CD4-positive, alpha-beta T cell (primary cell): ENCODE measurements at regions not wholly inside any gene's neighbourhood (a gene's known extent, or its start where the extent isn't known, plus 50 kb on each side); places are given as distances from the start of the nearest gene placed in this dataset.

Source experiments
- ATAC-seq: fragments of 200-7000 bp; cut with Tn5 transposase; one replicate; pipeline ENCODE4 v1.10.0; 2022; ENCODE audit warnings: mild to moderate bottlenecking; ENCODE audit not compliant: poor library complexity
- CTCF ChIA-PET: fragments of 350-600 bp; sonication (Branson Sonifier 250); formaldehyde crosslinking; loops from one replicate; lab custom pipeline; 2021; ENCODE audit warnings: antibody characterized with exemption, inconsistent platforms; lab: Charles Lee
- POLR2A ChIA-PET: fragments of 350-600 bp; sonication (Branson Sonifier 250); formaldehyde crosslinking; loops from one replicate; lab custom pipeline; 2021; ENCODE audit warnings: antibody characterized with exemption, inconsistent platforms; lab: Charles Lee
- DNase-seq, 14 experiments: peaks; one replicate each; pipeline ENCODE4 v3.0.0-alpha.2; 2013 to 2020; ENCODE audit warnings: mixed read lengths in 2 of 14
- H3K27ac ChIP-seq, 2 donors: one replicate each; pipeline versions ENCODE4 v1.5.1 to v1.7.0; 2013; ENCODE audit warnings: low read length in 2 of 2, low read depth in 1 of 2, mild to moderate bottlenecking in 1 of 2
- H3K27me3 ChIP-seq, 2 experiments: 1 replicate in 1 of 2; 2 replicates in 1 of 2; pipeline versions ENCODE4 v1.6.1 to v1.7.0; 2013; ENCODE audit warnings: low read length in 2 of 2, control low read depth in 1 of 2, mild to moderate bottlenecking in 1 of 2, moderate library complexity in 1 of 2; ENCODE audit not compliant: insufficient read depth in 2 of 2, control insufficient read depth in 1 of 2
- H3K36me3 ChIP-seq: one replicate; pipeline ENCODE4 v1.6.1; 2013; ENCODE audit warnings: low read length, control low read depth; ENCODE audit not compliant: insufficient read depth
- H3K4me1 ChIP-seq: one replicate; pipeline ENCODE4 v1.6.1; 2013; ENCODE audit warnings: low read length, control low read depth; ENCODE audit not compliant: insufficient read depth
- H3K4me3 ChIP-seq: one replicate; pipeline ENCODE4 v1.5.1; 2013; ENCODE audit warnings: mild to moderate bottlenecking, low read length, moderate library complexity
- H3K9me3 ChIP-seq, 2 experiments: 1 replicate in 1 of 2; 2 replicates in 1 of 2; pipeline versions ENCODE4 v1.6.1 to v1.7.0; 2013; ENCODE audit warnings: low read length in 2 of 2, mild to moderate bottlenecking in 2 of 2, control low read depth in 1 of 2, moderate library complexity in 1 of 2; ENCODE audit not compliant: control insufficient read depth in 1 of 2, insufficient read depth in 1 of 2
- H3K27ac Mint-ChIP-seq: one replicate; pipeline ENCODE4 v1.8.0; 2020; ENCODE audit warnings: mixed read lengths
- H3K27me3 Mint-ChIP-seq: one replicate; pipeline ENCODE4 v1.8.0; 2021; ENCODE audit warnings: mixed read lengths
- H3K36me3 Mint-ChIP-seq: one replicate; pipeline ENCODE4 v1.8.0; 2021; ENCODE audit warnings: low read depth, mixed read lengths
- H3K4me1 Mint-ChIP-seq: one replicate; pipeline ENCODE4 v1.8.0; 2021; ENCODE audit warnings: low read depth, mixed read lengths
- H3K4me3 Mint-ChIP-seq: one replicate; pipeline ENCODE4 v1.8.0; 2020; ENCODE audit warnings: mild to moderate bottlenecking, mixed read lengths
- H3K9me3 Mint-ChIP-seq: one replicate; pipeline ENCODE4 v1.8.0; 2020; ENCODE audit warnings: mixed read lengths
- intact Hi-C, 2 experiments: fragments of 100-400 bp; cut with DNase I in 1 of 2; cut with micrococcal nuclease in 1 of 2; formaldehyde crosslinking; loops; one replicate each; pipeline versions ENCODE4 v1.15.1 to v1.9.0; 2023 to 2025; cut with DNase I, micrococcal nuclease
- TF ChIP-seq, protein P1 (sequence below): fragments of 200-600 bp; IDR thresholded peaks from one replicate; pipeline ENCODE4 v1.8.0; 2022; ENCODE audit warnings: antibody characterized with exemption, mild to moderate bottlenecking

DNA sequence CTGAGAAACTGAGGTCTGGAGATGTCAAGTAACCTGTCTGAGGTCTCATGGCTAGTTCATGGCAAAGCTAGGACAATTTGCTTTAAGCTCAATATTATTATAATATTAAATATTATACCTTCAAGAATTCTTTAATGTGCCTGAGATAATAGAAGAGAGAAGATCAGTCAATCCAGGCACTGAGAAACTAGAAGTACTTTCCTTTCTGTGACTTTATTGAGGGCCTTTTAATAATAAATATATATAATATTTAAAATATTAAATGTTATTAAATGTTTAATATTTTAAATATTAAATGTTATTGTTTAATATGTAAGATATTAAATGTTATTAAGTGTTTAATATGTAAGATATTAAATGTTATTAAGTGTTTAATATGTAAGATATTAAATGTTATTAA, 144.3 kb upstream of the DNAJC19 start:
- Mint-ChIP-seq H3K27me3 (no peaks in the 10 kb centered on the region), H3K4me3 (no peak overlapping the region), H3K27ac (no peak overlapping the region), H3K36me3 (no peaks in the 10 kb centered on the region), H3K4me1 (no peaks in the 10 kb centered on the region), H3K9me3 (peaks cover 7% of the 10 kb centered on the region)
- H3K27me3 ChIP-seq, result no peaks in the 10 kb centered on the region
- ChIA-PET POLR2A (no interaction called here), CTCF (no interaction called here)
- H3K4me1 ChIP-seq, result no peaks in the 10 kb centered on the region
- TF ChIP-seq, protein P1, sequence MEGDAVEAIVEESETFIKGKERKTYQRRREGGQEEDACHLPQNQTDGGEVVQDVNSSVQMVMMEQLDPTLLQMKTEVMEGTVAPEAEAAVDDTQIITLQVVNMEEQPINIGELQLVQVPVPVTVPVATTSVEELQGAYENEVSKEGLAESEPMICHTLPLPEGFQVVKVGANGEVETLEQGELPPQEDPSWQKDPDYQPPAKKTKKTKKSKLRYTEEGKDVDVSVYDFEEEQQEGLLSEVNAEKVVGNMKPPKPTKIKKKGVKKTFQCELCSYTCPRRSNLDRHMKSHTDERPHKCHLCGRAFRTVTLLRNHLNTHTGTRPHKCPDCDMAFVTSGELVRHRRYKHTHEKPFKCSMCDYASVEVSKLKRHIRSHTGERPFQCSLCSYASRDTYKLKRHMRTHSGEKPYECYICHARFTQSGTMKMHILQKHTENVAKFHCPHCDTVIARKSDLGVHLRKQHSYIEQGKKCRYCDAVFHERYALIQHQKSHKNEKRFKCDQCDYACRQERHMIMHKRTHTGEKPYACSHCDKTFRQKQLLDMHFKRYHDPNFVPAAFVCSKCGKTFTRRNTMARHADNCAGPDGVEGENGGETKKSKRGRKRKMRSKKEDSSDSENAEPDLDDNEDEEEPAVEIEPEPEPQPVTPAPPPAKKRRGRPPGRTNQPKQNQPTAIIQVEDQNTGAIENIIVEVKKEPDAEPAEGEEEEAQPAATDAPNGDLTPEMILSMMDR, result no peak
- H3K9me3 ChIP-seq, result peaks cover 0 to 4% of the 10 kb centered on the region in 2 experiments
- DNase-seq, result no peak
- intact Hi-C loops, result no loop called here
- no peak overlapping the region for H3K27ac ChIP-seq
- no peak for ATAC-seq
- H3K36me3 ChIP-seq, result no peaks in the 10 kb centered on the region
- no peak overlapping the region for H3K4me3 ChIP-seq

DNA sequence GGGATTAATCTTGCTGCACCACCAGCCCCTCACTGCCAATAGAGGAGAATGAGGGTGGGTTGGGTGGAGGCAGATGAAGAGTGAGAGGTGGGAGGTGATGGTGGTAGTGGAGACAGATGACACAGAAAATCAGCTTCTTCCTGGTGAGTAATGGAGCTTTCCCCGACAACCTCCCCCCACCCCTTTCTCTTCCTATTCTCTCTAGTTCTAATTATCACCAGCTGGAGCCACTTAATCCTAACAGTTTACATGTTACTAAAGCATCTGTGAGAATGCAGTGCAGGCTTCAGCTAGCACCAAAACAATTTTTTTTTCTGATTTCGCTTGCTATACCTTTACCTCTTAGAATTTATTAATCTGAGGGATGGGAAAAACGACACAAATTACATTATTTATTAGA, 116.1 kb upstream of the DNAJC19 start:
- H3K36me3 ChIP-seq, result no peaks in the 10 kb centered on the region
- Mint-ChIP-seq H3K27me3 (no peaks in the 10 kb centered on the region), H3K36me3 (no peaks in the 10 kb centered on the region), H3K4me1 (no peaks in the 10 kb centered on the region), H3K9me3 (peaks cover 11% of the 10 kb centered on the region), H3K4me3 (no peak overlapping the region), H3K27ac (no peak overlapping the region)
- no peaks in the 10 kb centered on the region for H3K4me1 ChIP-seq
- no peaks in the 10 kb centered on the region for H3K27me3 ChIP-seq
- TF ChIP-seq, protein P1, result no peak
- H3K4me3 ChIP-seq, result no peak overlapping the region
- CTCF ChIA-PET, result no interaction called here
- POLR2A ChIA-PET, result no interaction called here
- no peak for ATAC-seq
- intact Hi-C loops, result no loop called here
- peaks cover 0 to 5% of the 10 kb centered on the region in 2 experiments for H3K9me3 ChIP-seq
- no peak for DNase-seq
- H3K27ac ChIP-seq, result no peak overlapping the region

DNA sequence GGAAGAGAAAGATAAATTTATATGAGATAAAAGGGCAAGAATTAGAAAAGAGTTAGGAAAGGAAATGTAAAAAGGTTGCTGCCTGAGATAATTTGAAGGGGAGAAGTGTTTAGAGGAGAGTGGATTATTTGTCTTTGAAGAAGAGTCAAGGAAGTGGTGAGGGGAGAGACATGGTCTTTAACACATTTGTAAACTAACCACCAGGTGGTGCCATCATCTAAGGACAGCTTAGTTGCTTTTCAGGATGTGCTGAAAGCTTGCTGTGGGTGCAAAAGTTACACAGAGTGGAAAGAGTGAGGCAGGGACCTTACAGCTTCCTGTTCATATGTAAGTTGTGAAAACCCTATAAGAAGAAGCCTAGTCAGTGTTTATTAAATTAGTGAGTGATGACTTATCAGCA, 114.1 kb upstream of the DNAJC19 start:
- DNase-seq (no peak), ATAC-seq (no peak)
- H3K36me3 ChIP-seq, result no peaks in the 10 kb centered on the region
- peaks cover 11% of the 10 kb centered on the region for H3K9me3 Mint-ChIP-seq
- no peaks in the 10 kb centered on the region for H3K27me3 Mint-ChIP-seq
- no peaks in the 10 kb centered on the region for H3K4me1 Mint-ChIP-seq
- no peaks in the 10 kb centered on the region for H3K36me3 Mint-ChIP-seq
- no peak overlapping the region for H3K4me3 ChIP-seq
- ChIA-PET POLR2A (no interaction called here), CTCF (no interaction called here)
- no peak overlapping the region for H3K27ac ChIP-seq
- H3K9me3 ChIP-seq, result peaks cover 0 to 5% of the 10 kb centered on the region in 2 experiments
- intact Hi-C loops, result no loop called here
- no peaks in the 10 kb centered on the region for H3K27me3 ChIP-seq
- H3K4me3 Mint-ChIP-seq, result no peak overlapping the region
- H3K4me1 ChIP-seq, result no peaks in the 10 kb centered on the region
- TF ChIP-seq, protein P1, result no peak
- no peak overlapping the region for H3K27ac Mint-ChIP-seq
